ENCODE measurements at regions not wholly inside any gene's neighbourhood (a gene's known extent, or its start where the extent isn't known, plus 50 kb on each side); places are given as distances from the start of the nearest gene placed in this dataset.
"Not testable (repeated sequence)": the region's sequence is repeated elsewhere in the genome, so short reads cannot be mapped to it uniquely, and the experiment has no call there.

DNA sequence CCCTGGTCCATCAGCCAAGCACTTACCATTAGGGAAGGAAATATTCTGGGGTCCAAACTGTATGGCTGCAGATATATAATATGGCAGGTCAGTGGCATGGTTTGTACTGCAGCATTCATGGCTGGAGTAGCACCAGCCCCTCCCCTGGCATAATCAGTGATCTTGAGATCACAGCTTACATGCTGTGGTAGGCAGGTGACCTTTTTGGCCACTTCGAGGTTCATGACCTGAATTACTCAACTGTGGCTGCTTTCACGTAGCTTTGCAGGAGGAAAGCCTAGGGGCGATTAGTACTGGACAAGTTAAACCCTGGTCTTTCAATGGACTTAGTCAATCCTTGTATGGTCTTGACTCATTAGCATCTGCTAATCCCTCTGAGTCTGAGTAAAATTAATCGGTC lies 169.8 kb downstream of the SPRY2 start:
- no peak for DNase-seq

DNA sequence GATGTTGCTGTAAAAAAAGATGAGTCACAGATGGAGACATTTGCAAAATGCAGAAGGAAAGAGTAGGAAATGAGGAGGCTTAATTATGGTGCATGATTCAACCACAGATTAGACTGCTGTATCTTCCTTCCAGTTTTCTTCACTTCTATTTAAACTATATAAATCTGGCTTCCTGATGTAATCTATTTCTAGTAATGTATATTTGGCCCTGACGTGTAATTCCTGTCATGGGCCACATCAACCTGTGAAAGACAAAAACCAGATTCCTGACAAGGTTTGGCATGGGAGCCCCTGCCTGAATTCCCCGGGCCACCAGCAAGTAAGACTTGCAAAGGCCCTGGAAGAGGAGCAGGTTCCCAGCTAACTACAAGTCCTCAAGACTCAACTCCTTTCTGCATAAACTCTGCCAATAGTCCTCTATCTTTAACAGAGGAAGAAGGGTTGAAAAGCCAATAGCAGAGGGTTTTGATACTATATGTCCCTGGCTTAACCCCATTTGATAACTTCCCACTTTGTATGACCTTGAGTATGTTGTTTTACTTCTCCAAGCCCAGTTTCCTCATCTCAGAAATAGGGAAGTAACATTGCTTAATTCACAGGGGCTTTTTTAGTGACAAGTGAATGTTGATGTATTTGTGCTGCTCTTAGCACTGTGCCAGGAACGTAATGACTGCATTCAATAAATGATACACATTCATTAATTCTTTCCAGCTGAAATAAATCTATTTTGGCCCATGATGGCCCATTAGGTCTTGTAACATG lies 172.7 kb downstream of the SPRY2 start:
- no peak for DNase-seq

DNA sequence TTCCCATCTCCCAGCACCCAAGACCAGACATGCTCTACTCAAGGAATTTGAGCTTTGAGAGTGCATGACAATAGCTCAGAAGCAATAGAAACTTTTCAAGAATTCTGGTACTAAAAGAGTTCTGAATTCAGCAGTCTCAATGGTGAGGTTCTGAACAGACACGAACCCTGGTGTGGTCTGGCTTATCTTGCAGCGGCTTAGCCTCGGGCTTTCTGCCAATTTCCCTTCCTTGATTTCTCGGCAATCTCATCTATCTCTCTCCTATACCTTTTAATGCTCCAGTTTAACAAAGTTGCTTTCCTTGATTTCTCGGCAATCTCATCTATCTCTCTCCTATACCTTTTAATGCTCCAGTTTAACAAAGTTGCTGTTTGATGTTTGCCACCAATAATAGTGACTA lies 174.6 kb downstream of the SPRY2 start:
- DNase-seq, result no peak

DNA sequence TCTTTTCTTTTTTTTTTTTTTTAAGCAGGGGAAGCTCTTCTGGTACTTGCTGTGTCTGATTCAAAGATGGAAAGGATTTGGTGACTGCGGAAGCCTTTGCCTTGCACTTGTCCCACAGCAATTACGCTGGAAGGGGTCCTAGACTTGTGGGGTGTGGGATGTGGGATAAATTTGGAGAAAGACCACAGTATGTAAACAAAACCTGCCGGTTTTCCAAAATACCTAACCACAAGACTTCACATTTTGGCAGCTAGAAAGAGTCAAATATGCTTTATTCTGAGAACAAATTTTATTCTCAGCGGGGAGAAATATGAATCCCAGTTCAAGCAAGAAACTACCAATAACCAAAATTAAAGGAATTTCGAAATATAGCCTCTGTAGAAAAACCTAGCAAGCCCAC lies 176.5 kb downstream of the SPRY2 start:
- DNase-seq, result no peak

DNA sequence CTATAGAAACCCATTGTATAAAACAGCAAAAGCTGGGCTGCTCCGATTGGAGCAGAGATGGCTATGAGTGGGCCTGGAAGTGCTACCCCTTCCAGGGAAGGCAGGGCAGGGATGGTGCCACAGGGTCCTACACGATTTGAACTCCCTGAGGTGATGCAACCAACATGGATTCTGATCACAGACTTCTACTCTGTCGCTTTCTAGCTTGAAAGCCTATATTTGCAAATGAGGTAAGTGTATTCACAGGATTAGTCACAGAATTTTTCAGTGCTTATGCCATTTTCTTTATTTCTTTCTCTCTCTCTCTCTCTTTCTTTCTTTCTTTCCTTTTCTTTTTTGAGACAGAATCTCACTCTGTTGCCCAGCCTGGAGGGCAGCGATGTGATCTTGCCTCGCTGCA lies 179.0 kb downstream of the SPRY2 start:
- no peak for DNase-seq

DNA sequence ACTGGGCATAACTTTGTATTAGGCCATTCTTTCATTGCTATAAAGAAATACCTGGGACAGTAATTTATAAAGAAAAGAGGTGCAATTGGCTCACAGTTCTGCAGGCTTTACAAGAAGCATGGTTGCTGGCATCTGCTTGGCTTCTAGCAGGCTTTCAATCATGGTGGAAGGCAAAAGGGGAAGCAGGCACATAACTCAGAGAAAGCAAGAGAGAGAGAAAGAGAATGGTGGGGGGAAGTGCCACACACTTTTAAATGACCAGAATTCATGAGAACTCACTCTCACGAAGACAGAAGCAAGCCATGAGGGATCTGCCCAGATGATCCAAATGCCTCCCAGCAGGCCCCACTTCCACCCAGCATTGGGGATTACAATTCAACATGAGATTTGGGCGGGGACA lies 179.7 kb downstream of the SPRY2 start:
- DNase-seq, result no peak

DNA sequence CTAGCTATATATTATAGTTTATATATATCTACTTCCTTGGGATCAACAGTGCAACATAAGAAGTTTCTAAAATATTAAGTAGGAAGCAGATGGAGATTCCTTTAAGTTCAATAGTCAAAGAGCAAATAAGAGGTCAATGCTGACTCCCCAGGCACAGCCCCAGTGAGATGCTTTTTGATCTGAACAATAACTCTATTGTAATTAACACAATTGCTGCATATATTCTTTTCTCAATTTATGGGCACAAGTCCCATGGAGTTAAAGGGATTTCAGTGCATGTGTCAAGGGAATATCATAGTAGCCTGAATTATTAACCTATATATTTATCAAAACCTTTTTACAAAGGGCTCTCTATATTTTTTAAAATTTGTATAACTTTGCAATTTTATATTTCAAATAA lies 180.8 kb downstream of the SPRY2 start:
- DNase-seq, result no peak

DNA sequence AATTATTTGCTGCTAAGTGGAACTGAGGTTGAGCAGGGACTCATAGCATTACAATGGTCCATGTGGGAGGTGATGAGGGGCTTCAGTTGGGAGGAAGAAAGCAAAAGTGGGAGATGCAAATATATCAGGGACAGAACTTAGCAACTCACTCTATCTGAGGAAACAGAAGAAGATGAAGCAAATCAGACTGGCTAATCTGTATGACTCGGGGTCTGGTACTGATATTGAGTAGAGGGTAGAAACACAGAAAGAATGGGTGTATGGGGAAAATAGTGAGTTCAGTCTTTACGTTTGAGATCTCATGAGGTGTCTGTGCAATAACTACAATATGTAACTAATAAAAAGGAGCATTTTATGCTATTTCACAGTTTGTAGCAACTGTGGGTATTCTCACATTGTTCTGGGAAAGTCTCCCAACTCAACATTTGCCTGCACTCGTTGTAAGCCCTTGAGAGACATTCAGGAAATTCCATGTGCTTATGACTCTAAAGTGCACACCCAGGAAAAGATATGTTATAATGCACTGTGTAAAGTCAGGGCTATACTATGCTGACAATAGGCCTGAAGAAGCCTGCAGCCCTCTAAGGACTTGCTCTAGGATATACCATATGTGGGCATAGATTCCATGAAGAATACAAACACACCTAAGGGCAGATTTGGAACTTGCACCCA lies 183.5 kb downstream of the SPRY2 start:
- DNase-seq, result no peak

DNA sequence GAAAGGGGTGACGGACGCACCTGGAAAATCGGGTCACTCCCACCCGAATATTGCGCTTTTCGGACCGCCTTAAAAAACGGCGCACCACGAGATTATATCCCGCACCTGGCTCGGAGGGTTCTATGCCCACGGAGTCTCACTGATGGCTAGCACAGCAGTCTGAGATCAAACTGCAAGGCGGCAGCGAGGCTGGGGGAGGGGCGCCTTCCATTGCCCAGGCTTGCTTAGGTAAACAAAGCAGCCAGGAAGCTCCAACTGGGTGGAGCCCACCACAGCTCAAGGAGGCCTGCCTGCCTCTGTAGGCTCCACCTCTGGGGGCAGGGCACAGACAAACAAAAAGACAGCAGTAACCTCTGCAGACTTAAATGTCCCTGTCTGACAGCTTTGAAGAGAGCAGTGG lies 188.8 kb downstream of the SPRY2 start:
- DNase-seq, result not testable (repeated sequence)

DNA sequence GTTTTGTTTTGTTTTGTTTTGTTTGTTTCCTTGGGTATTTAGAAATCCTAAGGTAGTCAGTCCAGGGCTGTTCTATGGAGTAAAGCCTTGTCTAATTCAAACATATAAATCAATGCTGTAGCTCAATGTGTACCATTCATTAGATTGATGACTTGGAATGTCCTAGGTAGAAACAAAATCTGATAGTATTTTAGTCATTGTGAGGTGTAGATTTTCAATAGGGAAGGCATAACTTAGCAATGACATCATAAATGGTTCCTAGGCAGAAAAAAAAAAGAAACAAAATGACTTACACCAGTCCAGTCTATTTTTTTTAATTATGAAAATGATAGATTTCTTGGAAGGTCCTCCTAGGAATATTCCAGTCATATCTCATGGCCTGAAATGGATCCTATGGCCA lies 189.9 kb downstream of the SPRY2 start:
- DNase-seq, result no peak

DNA sequence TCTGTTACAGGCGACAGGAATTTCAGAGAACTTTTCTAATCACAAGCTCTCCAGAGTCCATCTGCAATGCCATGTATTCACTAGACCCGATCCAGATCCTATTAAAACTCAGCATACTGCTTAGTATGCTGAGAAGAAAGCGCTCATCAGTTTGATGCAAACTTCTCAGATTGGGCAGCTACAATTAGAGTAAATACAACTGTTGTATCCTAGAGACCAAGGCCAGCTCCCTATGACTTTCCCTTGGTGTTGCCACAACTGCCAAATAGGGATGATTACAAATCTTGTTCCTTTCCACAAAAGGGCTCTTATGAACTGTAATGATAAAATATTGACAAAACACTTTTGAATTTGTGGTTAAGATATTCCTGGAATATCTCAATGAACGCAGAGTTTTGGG lies 191.2 kb downstream of the SPRY2 start:
- DNase-seq, result no peak

DNA sequence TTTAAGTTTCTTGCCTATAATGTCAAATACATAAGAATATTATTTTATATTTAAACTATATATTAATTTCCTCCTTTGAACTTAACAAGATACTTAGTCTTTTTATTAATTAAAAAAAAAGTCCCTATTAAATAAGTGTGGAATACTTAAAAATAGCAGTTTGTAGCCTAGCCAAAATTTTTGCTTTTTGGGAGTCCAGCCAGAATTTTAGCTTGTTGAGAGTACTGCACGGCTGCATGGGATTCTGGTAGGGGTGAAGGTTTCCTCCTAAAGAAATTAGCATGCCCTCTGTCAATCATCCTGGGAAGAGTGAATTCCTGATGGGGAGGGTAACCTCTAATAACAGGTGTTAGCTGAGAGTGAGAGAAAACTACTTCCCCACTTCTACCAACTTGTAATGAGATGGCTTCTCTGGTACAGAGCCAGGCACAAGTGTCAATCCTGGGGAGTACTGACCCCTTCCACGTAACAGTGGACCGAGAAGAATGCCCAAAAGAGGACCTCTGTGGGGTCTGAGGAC lies 195.7 kb downstream of the SPRY2 start:
- no peak for DNase-seq

DNA sequence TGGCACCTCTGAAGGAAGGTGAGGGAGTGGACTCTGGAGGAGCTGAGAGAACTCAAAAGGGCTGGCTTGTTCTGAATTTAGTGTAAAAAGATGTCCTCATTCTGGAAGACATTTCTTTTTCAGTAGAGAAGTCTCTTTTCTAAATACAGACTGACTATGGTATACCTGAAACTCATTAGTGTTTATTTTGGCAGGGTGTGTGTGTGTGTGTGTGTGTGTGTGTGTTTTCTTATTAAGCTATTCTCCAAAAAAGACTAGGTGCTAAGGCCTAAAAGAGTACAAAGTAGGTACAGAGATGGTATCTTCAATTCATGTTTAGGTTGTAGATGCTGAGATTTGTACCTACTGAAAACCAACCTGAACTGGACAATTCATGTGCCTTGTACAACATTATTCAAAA lies 196.4 kb downstream of the SPRY2 start:
- no peak for DNase-seq

DNA sequence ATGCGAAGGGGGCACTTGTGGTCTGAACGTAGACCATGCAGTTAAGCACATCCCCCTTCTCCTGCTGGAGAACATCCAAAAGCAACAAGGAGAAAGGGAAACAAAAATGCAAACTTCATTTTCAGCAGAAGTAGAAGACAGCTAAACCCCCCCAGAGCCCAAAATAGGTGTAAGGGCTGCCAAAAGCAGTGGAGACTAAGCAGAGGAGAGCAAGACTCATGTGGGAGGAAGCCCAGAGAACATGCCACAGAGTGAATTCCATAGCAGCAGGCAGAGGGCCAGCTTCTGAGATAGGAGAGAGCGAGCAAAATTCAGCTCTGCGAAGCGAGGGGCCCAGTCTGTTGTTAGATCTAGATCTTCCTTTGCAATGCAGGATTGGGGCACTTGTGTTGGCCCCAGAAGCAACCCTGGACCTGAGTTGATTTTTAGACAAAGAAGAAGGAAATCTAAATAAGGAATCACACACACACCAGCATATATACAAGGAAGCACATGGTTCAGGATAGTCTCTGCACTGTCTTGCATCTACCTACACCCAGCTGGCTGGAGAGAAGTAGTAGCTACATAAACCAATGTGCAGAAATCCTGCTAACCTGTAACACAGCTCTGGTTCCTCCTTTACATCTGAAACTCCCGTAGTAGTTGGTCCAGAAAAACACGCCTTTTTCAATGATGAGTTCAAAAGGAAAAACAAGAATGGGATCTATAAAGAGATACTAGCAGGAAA lies 199.6 kb downstream of the SPRY2 start:
- peak; percentile 35 for DNase-seq

DNA sequence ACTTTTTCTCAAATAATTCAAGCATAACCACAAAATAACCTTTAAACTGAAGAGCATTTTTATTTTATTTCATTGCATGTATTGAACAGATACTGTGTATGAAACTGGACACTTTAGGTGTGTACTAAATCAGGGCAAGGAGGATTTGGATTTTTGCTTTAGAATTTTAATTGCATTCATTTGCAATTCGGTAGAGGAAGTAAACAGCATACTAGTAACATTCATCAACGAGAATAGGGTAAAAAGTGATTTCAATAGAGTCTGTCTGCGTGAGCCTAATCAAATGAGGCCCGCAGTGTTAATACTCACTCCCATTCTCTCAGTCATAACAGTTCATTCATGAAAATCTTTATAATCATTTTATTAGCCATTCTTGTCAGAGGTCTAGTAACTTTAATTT lies 200.2 kb downstream of the SPRY2 start:
- DNase-seq, result no peak

DNA sequence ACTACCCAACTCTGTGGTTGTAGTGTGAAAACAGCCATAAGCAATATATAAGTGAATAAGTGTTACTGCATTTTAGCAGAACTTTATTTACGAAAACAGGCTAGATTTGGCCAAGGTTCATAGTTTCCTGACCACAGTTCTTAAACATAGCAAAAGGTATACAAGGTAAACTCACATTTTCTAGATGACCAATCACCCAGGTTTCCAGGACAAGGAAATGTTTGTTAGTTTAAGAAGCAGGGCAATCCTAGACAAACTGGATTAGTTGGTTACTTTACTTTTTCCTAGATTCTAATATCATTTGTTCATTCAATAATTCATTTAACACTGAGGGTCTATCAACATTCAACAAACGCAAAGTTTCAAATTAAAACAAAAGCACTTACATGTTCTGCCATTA lies 201.7 kb downstream of the SPRY2 start:
- no peak for DNase-seq

DNA sequence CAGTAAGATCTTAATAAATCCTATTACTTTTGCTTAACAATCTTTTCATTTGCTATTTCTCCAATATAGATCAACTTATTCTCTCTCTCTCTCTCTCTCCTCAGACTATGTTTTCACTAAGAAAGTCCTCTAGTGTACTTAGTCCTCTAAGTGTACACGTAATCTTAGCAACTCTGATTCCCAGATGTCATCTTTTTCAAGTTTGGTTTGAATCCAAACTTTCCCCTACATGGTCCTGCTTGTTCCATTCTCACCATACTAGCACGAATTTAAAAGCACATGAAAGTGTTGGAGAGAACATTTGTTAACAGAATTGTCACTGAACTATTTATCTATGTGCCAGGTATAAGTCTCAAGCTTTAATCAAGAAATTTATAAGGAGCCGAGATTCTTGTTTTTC lies 202.9 kb downstream of the SPRY2 start:
- DNase-seq, result no peak

DNA sequence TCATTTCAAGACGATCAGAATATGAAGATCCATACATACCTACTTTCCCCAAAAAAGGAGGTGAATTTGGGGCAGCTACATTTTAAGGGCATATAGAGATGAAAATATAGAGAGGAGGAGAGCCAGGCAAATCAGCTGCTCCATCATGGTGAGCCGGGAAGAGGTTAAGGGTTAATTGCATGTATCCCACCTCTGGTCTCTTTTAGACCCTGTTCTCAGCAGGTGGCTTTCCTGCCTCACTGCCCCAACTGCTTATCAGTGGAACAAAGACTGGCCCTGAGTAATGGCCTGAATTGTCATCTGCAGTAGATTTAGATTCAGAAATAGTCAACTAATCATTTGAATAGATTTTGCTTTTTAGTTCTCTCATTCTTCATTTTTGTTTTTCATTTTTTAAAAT lies 206.6 kb downstream of the SPRY2 start:
- no peak for DNase-seq

DNA sequence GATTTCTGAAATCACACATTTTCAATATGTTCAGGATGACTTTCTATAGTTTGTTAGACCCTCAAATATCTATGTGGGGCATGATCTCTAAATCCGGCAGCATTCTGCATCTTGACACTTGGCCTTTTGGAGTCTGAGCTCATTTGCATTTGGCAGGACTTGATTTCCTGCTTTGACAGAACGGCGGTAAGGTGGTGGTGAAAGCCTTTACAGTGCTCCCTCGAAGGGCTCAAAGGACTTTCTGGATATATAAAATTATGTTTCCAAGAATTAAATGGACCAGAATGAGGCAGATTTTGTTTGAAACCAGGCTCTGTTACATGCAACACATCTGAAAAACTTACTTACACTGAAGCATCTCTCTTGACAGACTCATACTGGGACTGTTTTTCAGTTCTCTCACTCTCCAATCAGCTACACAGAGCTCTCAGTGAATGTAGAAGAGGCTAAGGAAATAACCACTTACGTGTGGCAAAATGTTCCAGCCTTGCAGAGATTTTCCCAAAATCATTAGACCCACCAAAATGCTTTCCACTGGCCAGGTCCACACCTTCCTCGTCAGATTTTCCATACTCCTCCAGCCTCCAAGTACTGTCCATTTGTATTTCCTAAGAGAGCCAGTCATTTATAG lies 207.2 kb downstream of the SPRY2 start:
- peak; percentile 56 for DNase-seq

DNA sequence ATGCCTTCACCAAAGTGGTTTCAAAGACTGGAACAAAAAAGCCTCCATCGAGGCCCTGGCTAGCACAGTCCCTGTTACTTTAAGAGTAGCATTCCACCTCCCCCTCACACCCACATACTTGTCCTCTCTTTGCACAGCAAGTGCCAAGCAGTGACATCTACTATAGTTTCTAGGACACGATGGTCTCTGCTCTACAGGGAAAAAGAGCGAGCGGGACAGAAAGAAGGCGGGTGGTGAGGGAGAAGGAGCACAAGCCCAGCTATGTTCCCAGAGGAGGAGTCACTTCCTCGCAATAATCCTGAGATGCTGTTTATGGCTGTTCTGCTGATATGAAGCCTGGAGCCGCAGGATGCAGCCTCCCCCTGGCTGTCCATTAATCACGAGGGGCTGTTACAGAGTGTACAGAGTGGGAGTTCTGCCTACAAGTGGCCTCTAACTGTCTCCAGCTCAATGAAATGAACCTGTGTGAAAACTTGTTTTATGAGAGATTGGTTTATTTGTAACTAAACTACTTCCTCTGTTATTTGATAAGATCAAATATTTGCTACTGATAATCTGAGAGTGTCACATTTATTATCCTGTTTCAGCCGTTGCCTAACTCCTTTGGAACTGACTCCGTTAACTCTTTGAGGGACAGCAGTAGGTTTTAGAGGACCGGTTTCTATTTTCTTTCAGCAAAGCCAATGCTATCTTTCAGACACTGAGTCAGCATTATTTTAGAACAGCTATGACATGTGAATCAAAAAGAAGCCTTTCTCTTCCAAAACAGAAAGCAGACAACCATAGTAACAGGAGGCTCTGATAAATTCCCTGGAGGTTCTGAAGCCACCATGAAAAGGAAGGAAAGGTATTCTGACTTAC lies 208.0 kb downstream of the SPRY2 start:
- DNase-seq, result peak; percentile 42

DNA sequence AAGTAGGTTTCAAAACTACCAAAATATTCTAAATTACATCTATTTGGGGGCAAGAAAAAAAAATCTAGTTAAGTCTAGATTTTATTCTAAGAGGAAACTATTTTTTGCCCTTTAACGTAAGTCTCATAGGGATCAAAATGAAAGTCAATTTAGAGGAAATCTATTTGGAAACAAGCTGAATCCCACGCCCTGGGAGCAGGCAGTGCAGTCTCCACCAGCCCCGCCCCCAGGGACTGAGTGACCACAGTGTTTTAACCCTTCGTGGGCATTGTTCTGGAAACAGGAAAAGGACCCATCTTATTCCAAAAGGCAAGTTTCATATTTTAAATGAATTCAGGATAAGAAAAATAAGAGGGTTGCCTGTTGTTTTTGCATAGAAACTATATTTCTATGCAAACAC lies 209.7 kb downstream of the SPRY2 start:
- DNase-seq, result no peak

DNA sequence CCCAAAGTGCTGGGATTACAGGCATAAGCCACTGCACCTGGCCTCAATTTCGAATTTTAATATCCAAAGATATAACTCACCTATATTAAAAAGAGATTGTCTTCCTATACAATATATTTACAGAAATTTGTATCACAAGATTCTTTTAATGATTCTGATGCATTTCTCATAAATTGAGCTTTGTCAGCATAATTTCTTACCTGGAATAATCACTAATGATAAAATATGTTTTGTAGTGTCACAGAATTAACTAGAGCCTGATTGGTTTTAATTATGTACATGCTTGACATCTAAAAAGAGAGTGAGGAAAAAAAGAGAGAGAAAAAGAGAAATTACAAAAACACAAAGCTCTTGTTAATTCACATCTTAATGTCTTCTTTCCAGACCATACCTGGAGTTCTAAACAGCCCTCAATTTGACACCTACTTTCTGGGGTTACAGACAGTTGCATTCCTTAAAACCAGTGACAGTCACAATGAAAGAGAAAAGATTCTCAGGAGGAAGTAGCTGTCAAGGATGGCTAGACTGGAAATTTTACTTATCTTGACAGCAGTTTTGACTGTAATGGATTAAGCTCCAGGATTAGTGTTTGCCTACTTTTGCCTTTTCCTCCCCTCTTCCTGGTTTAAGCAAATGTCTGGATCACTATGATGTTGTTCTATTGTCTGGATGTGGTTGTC lies 214.4 kb downstream of the SPRY2 start:
- no peak for DNase-seq
